ENCODE measurements at regions not wholly inside any gene's neighbourhood (a gene's known extent, or its start where the extent isn't known, plus 50 kb on each side); places are given as distances from the start of the nearest gene placed in this dataset.
A peak's percentile ranks its signal among the peaks of the same experiment; 100 is the strongest.

DNA sequence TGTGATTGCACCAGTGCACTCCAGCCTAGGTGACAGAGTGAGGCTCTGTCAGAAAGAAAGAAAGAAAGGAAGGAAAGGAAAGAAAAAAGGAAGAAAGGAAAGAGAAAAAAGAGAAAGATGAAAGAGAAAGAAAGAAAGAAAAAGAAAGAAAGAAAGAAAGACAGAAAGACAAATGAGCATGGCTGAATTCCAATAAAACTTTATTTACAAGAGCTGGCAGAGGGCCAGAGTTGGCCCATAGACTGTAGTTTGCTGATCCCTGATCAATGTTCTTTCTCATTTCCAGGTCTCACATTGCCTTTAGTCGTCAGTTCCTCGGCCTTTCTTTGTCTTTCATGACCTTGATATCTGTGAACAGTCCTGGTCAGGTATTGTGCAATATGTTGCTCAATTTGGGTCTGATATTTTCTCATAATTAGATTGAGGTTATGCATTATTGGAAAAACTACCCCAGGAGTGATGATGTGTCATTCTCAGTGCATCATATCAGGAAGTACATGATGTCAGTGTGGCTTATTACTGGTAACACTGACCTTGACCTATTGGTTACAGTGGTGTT, 68.5 kb upstream of the MED9 start:
- TF ChIP-seq, protein P1, sequence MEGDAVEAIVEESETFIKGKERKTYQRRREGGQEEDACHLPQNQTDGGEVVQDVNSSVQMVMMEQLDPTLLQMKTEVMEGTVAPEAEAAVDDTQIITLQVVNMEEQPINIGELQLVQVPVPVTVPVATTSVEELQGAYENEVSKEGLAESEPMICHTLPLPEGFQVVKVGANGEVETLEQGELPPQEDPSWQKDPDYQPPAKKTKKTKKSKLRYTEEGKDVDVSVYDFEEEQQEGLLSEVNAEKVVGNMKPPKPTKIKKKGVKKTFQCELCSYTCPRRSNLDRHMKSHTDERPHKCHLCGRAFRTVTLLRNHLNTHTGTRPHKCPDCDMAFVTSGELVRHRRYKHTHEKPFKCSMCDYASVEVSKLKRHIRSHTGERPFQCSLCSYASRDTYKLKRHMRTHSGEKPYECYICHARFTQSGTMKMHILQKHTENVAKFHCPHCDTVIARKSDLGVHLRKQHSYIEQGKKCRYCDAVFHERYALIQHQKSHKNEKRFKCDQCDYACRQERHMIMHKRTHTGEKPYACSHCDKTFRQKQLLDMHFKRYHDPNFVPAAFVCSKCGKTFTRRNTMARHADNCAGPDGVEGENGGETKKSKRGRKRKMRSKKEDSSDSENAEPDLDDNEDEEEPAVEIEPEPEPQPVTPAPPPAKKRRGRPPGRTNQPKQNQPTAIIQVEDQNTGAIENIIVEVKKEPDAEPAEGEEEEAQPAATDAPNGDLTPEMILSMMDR (IDR thresholded peaks at IDR 0.05), result no peak
- Histone ChIP-seq H3K4me1 (peaks cover 16% of the 10 kb centered on the region), H3K4me3 (no peak overlapping the region), H3K9me3 (no peaks in the 10 kb centered on the region), H3K36me3 (no peaks in the 10 kb centered on the region), H3K27ac (no peak overlapping the region), H3K27me3 (no peaks in the 10 kb centered on the region)
- DNase-seq (no peak), ATAC-seq (no peak)
- intact Hi-C loops (cut with DNase I), result no loop called here

DNA sequence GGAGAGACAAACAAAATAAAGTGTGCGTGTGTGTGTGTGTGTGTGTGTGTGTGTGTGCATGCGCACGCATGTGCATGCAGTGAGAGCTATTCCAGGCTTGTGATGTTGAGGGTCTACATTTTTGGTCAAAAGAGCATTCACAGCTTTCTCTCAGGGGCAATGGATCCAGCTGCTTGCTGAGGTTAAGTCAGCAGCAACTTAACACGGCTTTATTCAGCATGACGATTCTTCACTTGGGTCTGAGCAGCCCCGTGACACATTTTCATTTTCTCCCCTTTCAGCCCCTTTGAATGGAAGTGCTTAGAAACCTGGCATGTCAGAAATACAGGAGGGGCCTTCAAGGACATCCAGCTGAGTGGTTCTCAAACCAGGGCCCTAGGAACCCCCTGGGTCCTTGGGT, 66.4 kb upstream of the MED9 start:
- no peak for DNase-seq
- Histone ChIP-seq H3K4me3 (no peak overlapping the region), H3K36me3 (no peaks in the 10 kb centered on the region), H3K9me3 (no peaks in the 10 kb centered on the region), H3K4me1 (peaks cover 13% of the 10 kb centered on the region), H3K27ac (no peak overlapping the region), H3K27me3 (no peaks in the 10 kb centered on the region)
- ATAC-seq, result no peak
- TF ChIP-seq, protein P1 (IDR thresholded peaks at IDR 0.05), result no peak
- intact Hi-C loops (cut with DNase I), result no loop called here

DNA sequence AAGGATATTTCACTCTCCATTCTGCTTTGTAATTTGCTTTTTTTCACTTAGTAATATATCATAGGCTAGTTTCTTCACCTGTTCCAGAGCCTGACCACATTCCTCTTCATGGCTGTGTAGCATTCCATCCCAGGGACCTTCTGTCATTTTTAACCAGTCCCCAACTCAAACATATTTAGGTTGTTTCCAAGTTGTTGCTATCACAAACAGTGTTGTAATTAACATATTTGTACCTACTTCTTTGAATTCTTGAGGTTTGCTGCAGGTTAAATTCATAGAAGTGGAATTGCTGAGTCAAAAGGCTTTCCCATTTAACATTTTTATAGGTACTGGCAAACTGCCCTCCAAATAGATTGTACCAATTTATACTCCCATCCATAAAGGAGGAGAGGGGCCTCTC, 65.1 kb upstream of the MED9 start:
- Histone ChIP-seq H3K9me3 (no peaks in the 10 kb centered on the region), H3K4me3 (no peak overlapping the region), H3K27ac (no peak overlapping the region), H3K27me3 (no peaks in the 10 kb centered on the region), H3K36me3 (no peaks in the 10 kb centered on the region), H3K4me1 (peaks cover 23% of the 10 kb centered on the region)
- ATAC-seq (no peak), DNase-seq (no peak)
- intact Hi-C loops (cut with DNase I), result no loop called here
- TF ChIP-seq, protein P1 (IDR thresholded peaks at IDR 0.05), result no peak

DNA sequence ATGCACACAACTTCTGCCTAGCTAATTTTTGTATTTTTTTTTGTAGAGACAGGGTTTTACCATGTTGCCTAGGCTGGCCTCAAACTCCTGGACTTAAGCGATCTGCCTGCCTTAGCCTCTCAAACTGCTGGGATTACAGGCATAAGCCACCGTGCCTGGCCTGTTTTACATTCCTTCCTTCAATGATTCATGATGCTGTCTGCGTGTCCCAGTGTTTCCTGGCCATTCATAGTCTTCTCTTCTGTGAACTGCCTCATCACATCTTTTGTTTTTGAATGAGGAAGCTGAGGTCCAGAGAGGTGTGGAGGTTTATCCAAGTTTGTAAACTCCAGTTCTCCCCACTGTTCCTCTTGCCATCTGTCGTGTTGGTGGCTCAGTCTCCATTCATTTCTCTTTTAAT, 64.5 kb upstream of the MED9 start:
- Histone ChIP-seq H3K4me1 (peaks cover 27% of the 10 kb centered on the region), H3K36me3 (no peaks in the 10 kb centered on the region), H3K27ac (no peak overlapping the region), H3K9me3 (no peaks in the 10 kb centered on the region), H3K4me3 (no peak overlapping the region), H3K27me3 (no peaks in the 10 kb centered on the region)
- TF ChIP-seq, protein P1 (IDR thresholded peaks at IDR 0.05), result no peak
- no peak for ATAC-seq
- DNase-seq, result peak; percentile 2
- intact Hi-C loops (cut with DNase I), result no loop called here

DNA sequence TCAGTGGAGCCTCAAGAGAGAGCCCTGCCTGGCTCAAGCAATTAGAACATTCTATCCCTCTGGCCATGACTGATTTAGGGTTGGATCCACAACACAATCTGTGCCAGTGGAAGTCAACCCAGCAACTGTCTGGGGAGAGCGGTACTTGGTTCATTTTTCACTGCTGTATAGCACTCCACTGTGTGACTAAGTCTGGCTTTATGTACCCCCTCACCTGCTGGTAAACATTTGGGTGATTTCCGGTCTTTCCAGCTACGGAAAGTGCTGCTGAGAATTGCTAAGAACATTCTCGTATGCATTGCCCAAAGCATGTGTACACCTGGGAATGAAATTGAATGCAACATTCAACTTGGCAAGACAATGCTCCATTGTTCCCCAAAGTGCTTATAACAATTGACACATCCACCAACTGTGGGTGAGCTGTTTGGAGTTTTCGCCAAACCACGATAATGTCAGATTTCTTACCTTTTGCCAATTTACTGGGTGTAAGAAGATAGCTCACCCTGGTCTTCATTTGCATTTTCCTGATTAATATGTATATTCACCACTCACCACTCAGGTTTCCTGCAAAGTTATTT, 63.5 kb upstream of the MED9 start:
- TF ChIP-seq, protein P1 (IDR thresholded peaks at IDR 0.05), result no peak
- Histone ChIP-seq H3K4me3 (no peak overlapping the region), H3K36me3 (no peaks in the 10 kb centered on the region), H3K27me3 (no peaks in the 10 kb centered on the region), H3K4me1 (peaks cover 24% of the 10 kb centered on the region), H3K9me3 (no peaks in the 10 kb centered on the region), H3K27ac (no peak overlapping the region)
- intact Hi-C loops (cut with DNase I), result no loop called here
- DNase-seq, result peak; percentile 2
- ATAC-seq, result no peak

DNA sequence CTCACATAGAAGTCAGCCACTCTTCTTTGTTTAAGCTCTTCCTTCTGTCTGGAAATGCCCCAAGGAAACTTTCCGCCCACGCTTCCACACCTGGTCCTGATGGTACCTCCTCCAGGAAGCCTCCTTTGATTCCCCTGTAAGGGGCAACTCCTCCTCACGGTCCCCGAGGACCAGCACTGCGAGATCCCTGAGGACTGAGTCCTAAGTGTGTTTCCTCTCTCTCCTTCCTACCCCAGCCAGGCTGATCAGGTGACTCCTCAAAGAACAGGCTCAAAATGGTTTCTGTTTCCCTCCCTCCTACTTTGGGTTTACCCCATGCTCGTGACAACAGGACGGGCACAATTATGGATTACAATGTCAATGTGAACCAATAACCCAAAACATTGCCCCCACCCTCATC, 63.0 kb upstream of the MED9 start:
- H3K4me1 ChIP-seq, result peaks cover 21% of the 10 kb centered on the region
- DNase-seq, result peak; percentile 32
- H3K36me3 ChIP-seq, result no peaks in the 10 kb centered on the region
- H3K4me3 ChIP-seq, result no peak overlapping the region
- TF ChIP-seq, protein P1 (IDR thresholded peaks at IDR 0.05), result no peak
- H3K9me3 ChIP-seq, result no peaks in the 10 kb centered on the region
- no peak for ATAC-seq
- intact Hi-C loops (cut with DNase I), result no loop called here
- H3K27me3 ChIP-seq, result no peaks in the 10 kb centered on the region
- H3K27ac ChIP-seq, result no peak overlapping the region

All from upper lobe of right lung (tissue), 1 donor.